Endothelial cell of umbilical vein (primary cell): ENCODE measurements at regions not wholly inside any gene's neighbourhood (a gene's known extent, or its start where the extent isn't known, plus 50 kb on each side); places are given as distances from the start of the nearest gene placed in this dataset.

ENCODE experiments used
- EZH2 ChIP-seq: IDR thresholded peaks from 2 replicates; pipeline ENCODE4 v1.6.1; 2012; ENCODE audit warnings: borderline replicate concordance, low read depth, mild to moderate bottlenecking, moderate library complexity, low read length, inconsistent platforms; ENCODE audit not compliant: severe bottlenecking
- JUN ChIP-seq: IDR thresholded peaks from 2 replicates; pipeline ENCODE4 v1.6.1; 2011; ENCODE audit warnings: borderline replicate concordance, low read depth; ENCODE audit not compliant: insufficient read length, insufficient read depth
- POLR2AphosphoS5 ChIP-seq: IDR thresholded peaks from 2 replicates; pipeline ENCODE4 v1.6.1; 2012; ENCODE audit warnings: low read depth, mild to moderate bottlenecking, control low read depth, low read length, moderate library complexity; ENCODE audit not compliant: insufficient read depth
- TF ChIP-seq, protein P1 (sequence below), 2 donors: IDR thresholded peaks; 1 replicate in 1 of 2; 2 replicates in 1 of 2; pipeline ENCODE4 v1.5.1; 2011; ENCODE audit warnings: low read length in 2 of 2, mild to moderate bottlenecking in 2 of 2, moderate library complexity in 2 of 2, control low read depth in 1 of 2, inconsistent platforms in 1 of 2, low read depth in 1 of 2; ENCODE audit not compliant: insufficient read depth in 1 of 2; ENCODE audit errors: extremely low read depth in 1 of 2

DNA sequence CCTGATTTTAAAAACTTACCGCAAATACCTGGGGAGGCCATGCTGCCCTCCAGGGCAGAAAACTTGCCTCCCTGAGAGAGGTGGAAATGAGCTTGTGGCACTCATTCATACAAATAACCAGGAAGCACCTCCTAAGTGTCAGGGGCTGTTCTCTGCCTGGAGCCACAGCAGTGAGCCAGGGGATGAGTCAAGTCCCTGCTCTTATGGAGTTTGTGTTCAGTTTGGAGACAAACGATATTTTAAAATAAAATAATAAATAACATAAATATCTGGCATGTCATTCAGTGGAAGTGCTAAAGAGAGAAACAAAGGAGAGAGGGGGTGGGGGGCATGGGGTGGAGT is 313.8 kb downstream of the C16orf95 start:
- no peak for TF ChIP-seq JUN
- no peak for TF ChIP-seq POLR2AphosphoS5
- TF ChIP-seq EZH2: no peak
- TF ChIP-seq, protein P1, sequence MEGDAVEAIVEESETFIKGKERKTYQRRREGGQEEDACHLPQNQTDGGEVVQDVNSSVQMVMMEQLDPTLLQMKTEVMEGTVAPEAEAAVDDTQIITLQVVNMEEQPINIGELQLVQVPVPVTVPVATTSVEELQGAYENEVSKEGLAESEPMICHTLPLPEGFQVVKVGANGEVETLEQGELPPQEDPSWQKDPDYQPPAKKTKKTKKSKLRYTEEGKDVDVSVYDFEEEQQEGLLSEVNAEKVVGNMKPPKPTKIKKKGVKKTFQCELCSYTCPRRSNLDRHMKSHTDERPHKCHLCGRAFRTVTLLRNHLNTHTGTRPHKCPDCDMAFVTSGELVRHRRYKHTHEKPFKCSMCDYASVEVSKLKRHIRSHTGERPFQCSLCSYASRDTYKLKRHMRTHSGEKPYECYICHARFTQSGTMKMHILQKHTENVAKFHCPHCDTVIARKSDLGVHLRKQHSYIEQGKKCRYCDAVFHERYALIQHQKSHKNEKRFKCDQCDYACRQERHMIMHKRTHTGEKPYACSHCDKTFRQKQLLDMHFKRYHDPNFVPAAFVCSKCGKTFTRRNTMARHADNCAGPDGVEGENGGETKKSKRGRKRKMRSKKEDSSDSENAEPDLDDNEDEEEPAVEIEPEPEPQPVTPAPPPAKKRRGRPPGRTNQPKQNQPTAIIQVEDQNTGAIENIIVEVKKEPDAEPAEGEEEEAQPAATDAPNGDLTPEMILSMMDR (IDR thresholded peaks at IDR 0.05; ENCODE audit: extremely low read depth in 1 of 2, insufficient read depth in 1 of 2, low read depth in 1 of 2, low read length in 2 of 2): no peak
